HFF-Myc (cell line): ENCODE measurements at regions not wholly inside any gene's neighbourhood (a gene's known extent, or its start where the extent isn't known, plus 50 kb on each side); places are given as distances from the start of the nearest gene placed in this dataset.

Experiments
- DNase-seq: peaks from one replicate; pipeline ENCODE4 v3.0.0-alpha.2; 2011; ENCODE audit warnings: low read depth; ENCODE audit errors: extremely low read depth
- H3K4me3 ChIP-seq: replicated peaks from 2 replicates; pipeline ENCODE4 v1.5.1; 2011; ENCODE audit warnings: low read depth, mild to moderate bottlenecking, control low read depth, low read length
- TF ChIP-seq, protein P1 (sequence below): IDR thresholded peaks from 2 replicates; pipeline ENCODE4 v1.5.1; 2012; ENCODE audit warnings: mild to moderate bottlenecking, low read depth, low read length, control low read depth; ENCODE audit errors: missing control alignments

- TF ChIP-seq, protein P1, sequence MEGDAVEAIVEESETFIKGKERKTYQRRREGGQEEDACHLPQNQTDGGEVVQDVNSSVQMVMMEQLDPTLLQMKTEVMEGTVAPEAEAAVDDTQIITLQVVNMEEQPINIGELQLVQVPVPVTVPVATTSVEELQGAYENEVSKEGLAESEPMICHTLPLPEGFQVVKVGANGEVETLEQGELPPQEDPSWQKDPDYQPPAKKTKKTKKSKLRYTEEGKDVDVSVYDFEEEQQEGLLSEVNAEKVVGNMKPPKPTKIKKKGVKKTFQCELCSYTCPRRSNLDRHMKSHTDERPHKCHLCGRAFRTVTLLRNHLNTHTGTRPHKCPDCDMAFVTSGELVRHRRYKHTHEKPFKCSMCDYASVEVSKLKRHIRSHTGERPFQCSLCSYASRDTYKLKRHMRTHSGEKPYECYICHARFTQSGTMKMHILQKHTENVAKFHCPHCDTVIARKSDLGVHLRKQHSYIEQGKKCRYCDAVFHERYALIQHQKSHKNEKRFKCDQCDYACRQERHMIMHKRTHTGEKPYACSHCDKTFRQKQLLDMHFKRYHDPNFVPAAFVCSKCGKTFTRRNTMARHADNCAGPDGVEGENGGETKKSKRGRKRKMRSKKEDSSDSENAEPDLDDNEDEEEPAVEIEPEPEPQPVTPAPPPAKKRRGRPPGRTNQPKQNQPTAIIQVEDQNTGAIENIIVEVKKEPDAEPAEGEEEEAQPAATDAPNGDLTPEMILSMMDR, result no peak
- no peak for DNase-seq
- H3K4me3 ChIP-seq, result no peak overlapping the region
These were observed 75.9 kb downstream of the ADCYAP1 start for GRCh38 chr18:980586-980985.

GRCh38 chr18:984004-984403, 79.3 kb downstream of the ADCYAP1 start:
- DNase-seq, result no peak
- TF ChIP-seq, protein P1, result no peak

GRCh38 chr18:985212-985661, 80.6 kb downstream of the ADCYAP1 start:
- no peak overlapping the region for H3K4me3 ChIP-seq
- TF ChIP-seq, protein P1, result no peak
- no peak for DNase-seq

More at GRCh38 chr18:984004-984403, 79.3 kb downstream of the ADCYAP1 start:
- H3K4me3 ChIP-seq, result no peak overlapping the region

- TF ChIP-seq, protein P1, result no peak
- no peak overlapping the region for H3K4me3 ChIP-seq
- no peak for DNase-seq
These were observed 81.4 kb downstream of the ADCYAP1 start for GRCh38 chr18:986051-986450.

DNA sequence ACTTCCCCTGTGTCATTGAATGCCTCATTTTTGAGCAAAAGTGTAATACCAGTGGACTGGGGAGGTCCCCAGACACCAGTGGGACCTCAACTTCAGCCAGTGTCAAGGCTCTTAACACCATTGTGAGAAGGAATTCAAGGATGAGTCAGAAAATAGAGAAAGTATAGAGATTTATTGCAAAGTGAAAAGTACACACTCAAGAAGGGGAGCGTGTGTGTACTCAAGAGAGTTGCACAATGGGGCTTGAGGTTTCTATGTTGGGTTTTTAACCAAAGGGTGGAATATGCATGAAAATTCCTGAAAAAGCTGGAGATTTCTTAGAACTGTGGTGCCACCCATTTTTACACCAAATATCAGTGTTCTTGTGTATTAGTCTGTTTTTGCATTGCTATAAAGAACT, 81.9 kb downstream of the ADCYAP1 start:
- DNase-seq, result no peak
- no peak overlapping the region for H3K4me3 ChIP-seq
- TF ChIP-seq, protein P1, result no peak

- no peak overlapping the region for H3K4me3 ChIP-seq
- TF ChIP-seq, protein P1, result no peak
- no peak for DNase-seq
These were observed 82.9 kb downstream of the ADCYAP1 start for GRCh38 chr18:987325-988186.

DNA sequence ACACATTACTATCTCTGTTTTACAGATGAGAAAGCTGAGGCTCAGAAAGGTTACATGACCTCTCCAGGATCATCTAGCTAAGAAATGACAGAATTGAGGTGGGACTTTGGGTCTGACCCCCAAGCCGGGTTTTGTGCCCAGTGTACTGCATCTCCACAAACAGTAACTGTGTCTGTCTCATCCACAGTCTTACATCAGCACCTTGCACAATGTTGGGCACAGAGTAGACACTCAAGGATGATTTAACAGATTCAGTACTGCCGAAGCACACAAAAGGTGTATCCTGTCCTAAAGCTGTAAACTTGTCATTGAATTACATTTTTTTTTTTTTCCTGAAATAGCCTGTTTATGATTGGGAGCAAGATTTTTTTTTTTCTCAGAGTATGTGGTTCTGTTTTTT, 84.8 kb downstream of the ADCYAP1 start:
- TF ChIP-seq, protein P1, result no peak
- no peak overlapping the region for H3K4me3 ChIP-seq
- DNase-seq, result no peak
